GM12892 (cell line): ENCODE measurements at regions not wholly inside any gene's neighbourhood (a gene's known extent, or its start where the extent isn't known, plus 50 kb on each side); places are given as distances from the start of the nearest gene placed in this dataset.

Source experiments
- POLR2A ChIP-seq: IDR thresholded peaks from 2 replicates; pipeline ENCODE4 v1.6.1; 2011; ENCODE audit warnings: low read depth, low read length, control low read depth
- POLR2AphosphoS5 ChIP-seq: IDR thresholded peaks from 2 replicates; pipeline ENCODE4 v1.6.1; 2011; ENCODE audit warnings: low read depth, low read length, control low read depth

GRCh38 chr11:131005829-131006228 lies 89.5 kb upstream of the SNX19 start:
- no peak for TF ChIP-seq POLR2A
- TF ChIP-seq POLR2AphosphoS5: no peak
